GM10248 (cell line): ENCODE measurements at regions not wholly inside any gene's neighbourhood (a gene's known extent, or its start where the extent isn't known, plus 50 kb on each side); places are given as distances from the start of the nearest gene placed in this dataset.
"Not testable (repeated sequence)": the region's sequence is repeated elsewhere in the genome, so short reads cannot be mapped to it uniquely, and the experiment has no call there.

Experiments
- CTCF ChIA-PET: fragments of 300-600 bp; sonication (Branson Sonifier 250); formaldehyde crosslinking; extraction: SDS; loops from one replicate; lab custom pipeline; 2021; ENCODE audit warnings: antibody characterized with exemption; lab: Yijun Ruan, JAX
- POLR2A ChIA-PET: fragments of 350-650 bp; sonication (Branson Sonifier 250); formaldehyde crosslinking; extraction: SDS; loops from one replicate; lab custom pipeline; 2020; ENCODE audit warnings: antibody characterized with exemption; lab: Yijun Ruan, JAX
- DNase-seq: peaks from one replicate; pipeline ENCODE4 v3.0.0; 2012; ENCODE audit errors: extremely low spot score
- CTCF ChIP-seq: IDR thresholded peaks from 2 replicates; pipeline ENCODE4 v1.5.1; 2012; ENCODE audit warnings: mild to moderate bottlenecking, low read depth; ENCODE audit errors: extremely low read depth, missing control alignments, control extremely low read depth

DNA sequence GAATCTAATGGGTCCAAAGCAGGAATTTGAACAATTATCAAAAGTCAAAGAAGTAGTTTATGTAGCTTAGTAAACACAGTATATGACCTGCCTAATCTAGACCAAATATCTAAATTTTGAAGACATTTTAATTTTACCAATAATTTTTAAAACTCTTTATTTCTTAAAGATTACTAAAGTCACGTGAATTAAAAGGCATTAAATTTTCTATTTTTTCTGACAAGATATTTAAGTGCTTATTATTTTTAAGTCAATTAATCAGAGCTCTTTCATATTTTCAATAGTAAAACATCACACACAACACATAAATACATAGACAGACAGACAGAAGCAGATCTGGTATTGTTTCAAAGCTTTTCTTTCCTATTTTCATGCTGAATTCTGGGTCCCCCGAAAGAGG is 89.5 kb downstream of the ZNF467 start:
- CTCF ChIA-PET: interaction anchor here (1.4 to 6.7 kb wide), 4 partner anchors 11 to 98 kb away, joined by 4 to 49 read pairs (median 8); no protein-coding TSS in a partner anchor
- POLR2A ChIA-PET: no interaction called here
- no peak for DNase-seq
- no peak for TF ChIP-seq CTCF

- no peak for TF ChIP-seq CTCF
- DNase-seq: no peak
- ChIA-PET POLR2A (no interaction called here), CTCF (interaction anchor here (1.2 to 6.7 kb wide), 5 partner anchors 12 to 99 kb away, joined by 4 to 49 read pairs (median 4); no protein-coding TSS in a partner anchor)
Measured at GRCh38 chr7:149683181-149683580, 90.2 kb downstream of the ZNF467 start.

- no peak for TF ChIP-seq CTCF
- ChIA-PET POLR2A (no interaction called here), CTCF (interaction anchor here (1.5 to 6.7 kb wide), 2 partner anchors 17 to 60 kb away, joined by 4 to 49 read pairs; no protein-coding TSS in a partner anchor)
- DNase-seq: no peak
Measured at GRCh38 chr7:149682038-149682437, 91.3 kb downstream of the ZNF467 start.

DNA sequence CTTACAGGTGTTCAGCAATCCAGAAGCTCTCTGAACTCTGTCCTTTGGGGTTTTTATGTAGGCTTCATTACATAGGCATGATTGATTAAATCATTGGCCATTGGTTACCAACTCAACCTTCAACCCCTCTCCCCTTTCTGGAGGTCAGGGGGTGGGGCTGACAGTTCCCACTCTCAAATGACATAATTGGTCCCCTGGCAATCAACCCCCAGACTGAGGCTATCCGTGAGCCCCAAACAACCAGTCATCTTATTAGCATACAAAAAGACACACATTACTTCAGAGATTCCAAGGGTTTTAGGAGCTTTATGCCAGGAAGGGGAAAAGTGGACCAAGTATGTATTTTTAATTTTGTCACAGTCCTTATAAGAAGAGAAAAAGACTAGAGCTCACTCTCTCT is 92.1 kb downstream of the ZNF467 start:
- ChIA-PET CTCF (interaction anchor here (0.8 to 6.7 kb wide), 3 partner anchors 9 to 61 kb away, joined by 3 to 49 read pairs (median 4); no protein-coding TSS in a partner anchor), POLR2A (no interaction called here)

DNA sequence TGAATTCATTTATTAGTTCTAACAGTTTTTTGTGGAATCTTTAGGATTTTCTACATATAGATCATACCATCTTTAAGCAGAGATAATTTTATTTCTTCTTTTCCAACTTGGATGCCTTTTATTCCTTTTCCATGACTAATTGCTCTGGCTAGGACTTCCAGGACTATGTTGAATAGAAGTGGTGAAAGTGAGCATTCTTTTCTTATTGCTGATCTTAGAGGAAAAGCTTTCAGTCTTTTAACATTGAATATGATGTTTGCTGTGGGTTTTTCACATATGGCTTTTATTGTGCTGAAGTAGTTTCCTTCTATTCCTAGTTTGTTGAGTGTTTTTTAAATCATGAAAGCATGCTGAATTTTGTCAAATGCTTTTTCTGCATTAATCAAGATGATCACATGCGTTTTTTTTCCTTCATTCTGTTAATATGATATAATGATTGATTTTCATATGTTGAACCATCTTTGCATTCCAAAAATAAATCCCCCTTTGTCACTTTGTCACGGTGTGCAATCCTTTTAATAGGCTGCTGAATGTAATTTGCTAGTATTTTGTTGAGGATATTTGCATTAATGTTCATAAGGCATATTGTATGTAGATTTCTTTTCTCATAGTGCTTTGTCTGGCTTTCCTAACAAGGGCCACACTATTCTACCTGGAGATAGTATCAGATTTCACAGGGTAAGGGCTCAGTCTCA is 92.9 kb downstream of the ZNF467 start:
- ChIA-PET CTCF (interaction anchor here (0.8 to 6.7 kb wide), 4 partner anchors 9 to 62 kb away, joined by 3 to 49 read pairs (median 16); no protein-coding TSS in a partner anchor), POLR2A (no interaction called here)
- TF ChIP-seq CTCF: no peak
- no peak for DNase-seq

More for the DNA sequence above, 92.1 kb downstream of the ZNF467 start:
- no peak for TF ChIP-seq CTCF
- no peak for DNase-seq

DNA sequence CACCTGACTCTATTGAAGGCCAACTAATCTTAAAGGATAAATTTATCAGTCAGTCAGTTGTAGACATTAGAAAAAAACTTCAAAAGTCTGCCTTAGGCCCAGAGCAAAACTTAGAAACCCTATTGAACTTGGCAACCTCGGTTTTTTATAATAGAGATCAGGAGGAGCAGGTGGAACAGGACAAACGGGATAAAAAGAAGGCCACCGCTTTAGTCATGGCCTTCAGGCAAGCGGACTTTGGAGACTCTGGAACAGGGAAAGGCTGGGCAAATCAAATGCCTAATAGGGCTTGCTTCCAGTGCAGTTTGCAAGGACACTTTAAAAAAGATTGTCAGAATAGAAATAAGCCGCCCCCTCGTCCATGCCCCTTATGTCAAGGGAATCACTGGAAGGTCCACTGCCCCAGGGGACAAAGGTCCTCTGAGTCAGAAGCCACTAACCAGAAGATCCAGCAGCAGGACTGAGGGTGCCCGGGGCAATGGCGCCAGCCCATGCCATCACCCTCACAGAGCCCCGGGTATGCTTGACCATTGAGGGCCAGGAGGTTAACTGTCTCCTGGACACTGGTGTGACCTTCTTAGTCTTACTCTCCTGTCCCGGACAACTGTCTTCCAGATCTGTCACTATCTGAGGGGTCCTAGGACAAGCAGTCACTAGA is 98.5 kb downstream of the ZNF467 start:
- DNase-seq, POLR2A ChIA-PET, CTCF ChIA-PET: not testable (repeated sequence)
